ELF-1 (cell line): ENCODE measurements at regions not wholly inside any gene's neighbourhood (a gene's known extent, or its start where the extent isn't known, plus 50 kb on each side); places are given as distances from the start of the nearest gene placed in this dataset.

Experiments
- DNase-seq: peaks from one replicate; pipeline ENCODE4 v3.0.0-alpha.2; 2016; ENCODE audit warnings: low read depth, low spot score

GRCh38 chr20:11124849-11125505, 451.2 kb upstream of the JAG1 start:
- DNase-seq, result no peak

GRCh38 chr20:11128220-11128718, 454.5 kb upstream of the JAG1 start:
- DNase-seq, result no peak

GRCh38 chr20:11128721-11129120, 454.9 kb upstream of the JAG1 start:
- no peak for DNase-seq

GRCh38 chr20:11130554-11131166, 456.9 kb upstream of the JAG1 start:
- DNase-seq, result no peak

- DNase-seq, result no peak
Observed at GRCh38 chr20:11132819-11133415, 459.1 kb upstream of the JAG1 start.

GRCh38 chr20:11136691-11137090, 462.9 kb upstream of the JAG1 start:
- DNase-seq, result no peak

- DNase-seq, result no peak
Observed at GRCh38 chr20:11137688-11138087, 463.9 kb upstream of the JAG1 start.

GRCh38 chr20:11140359-11140758, 466.6 kb upstream of the JAG1 start:
- DNase-seq, result no peak

GRCh38 chr20:11143481-11143880, 469.7 kb upstream of the JAG1 start:
- DNase-seq, result no peak

GRCh38 chr20:11144114-11144950, 470.5 kb upstream of the JAG1 start:
- DNase-seq, result no peak

GRCh38 chr20:11145616-11146015, 471.8 kb upstream of the JAG1 start:
- DNase-seq, result no peak

- DNase-seq, result no peak
Observed at GRCh38 chr20:11153819-11154218, 480.0 kb upstream of the JAG1 start.

- no peak for DNase-seq
Observed at GRCh38 chr20:11155156-11155756, 481.5 kb upstream of the JAG1 start.

- no peak for DNase-seq
Observed at GRCh38 chr20:11156922-11157321, 483.1 kb upstream of the JAG1 start.

- no peak for DNase-seq
Observed at GRCh38 chr20:11158146-11158545, 484.3 kb upstream of the JAG1 start.

GRCh38 chr20:11158589-11158988, 484.8 kb upstream of the JAG1 start:
- DNase-seq, result no peak

GRCh38 chr20:11159728-11160127, 485.9 kb upstream of the JAG1 start:
- no peak for DNase-seq

GRCh38 chr20:11162026-11162775, 488.4 kb upstream of the JAG1 start:
- DNase-seq, result no peak

- DNase-seq, result no peak
Observed at GRCh38 chr20:11165789-11166188, 492.0 kb upstream of the JAG1 start.

- DNase-seq, result no peak
Observed at GRCh38 chr20:11166712-11167111, 492.9 kb upstream of the JAG1 start.

GRCh38 chr20:11168026-11168425, 494.2 kb upstream of the JAG1 start:
- DNase-seq, result no peak
